Astrocyte of the cerebellum (primary cell): ENCODE measurements at regions not wholly inside any gene's neighbourhood (a gene's known extent, or its start where the extent isn't known, plus 50 kb on each side); places are given as distances from the start of the nearest gene placed in this dataset.

Experiments used
- DNase-seq: peaks from one replicate; pipeline ENCODE4 v3.0.0-alpha.2; 2011; ENCODE audit warnings: low read depth
- H3K4me3 ChIP-seq: 2 replicates; pipeline ENCODE4 v1.5.1; 2011; ENCODE audit warnings: mild to moderate bottlenecking, low read depth, low read length, moderate library complexity
- in situ Hi-C: cut with HindIII; loops from 2 replicates; pipeline ENCODE4 v1.10.0; 2017; ENCODE audit warnings: low sequenced_read_pairs
- TF ChIP-seq, protein P1 (sequence below): IDR thresholded peaks from 2 replicates; pipeline ENCODE4 v1.5.1; 2012; ENCODE audit warnings: low read length, low read depth, moderate library complexity, mild to moderate bottlenecking; ENCODE audit errors: missing control alignments

DNA sequence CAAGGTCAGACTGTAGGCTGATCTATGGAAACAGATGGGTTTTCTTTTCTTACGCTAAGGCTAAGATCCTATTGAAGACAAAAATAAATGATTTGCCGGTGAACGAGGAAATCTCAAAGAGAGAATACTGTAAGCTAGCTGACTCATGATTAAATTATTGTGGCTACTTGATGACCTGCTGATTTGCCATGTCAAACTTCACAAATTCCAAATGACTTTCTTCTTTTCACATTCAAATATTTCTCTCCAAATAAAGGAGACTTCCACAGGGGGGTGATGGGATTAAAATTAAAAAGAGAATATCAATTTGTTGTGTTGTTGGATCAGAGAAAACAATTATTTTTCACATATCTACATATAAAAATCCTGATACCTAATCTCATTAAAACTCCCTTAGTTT is 860.6 kb upstream of the ZWINT start:
- in situ Hi-C loops, result no loop called here
- no peak overlapping the region for H3K4me3 ChIP-seq
- DNase-seq, result no peak
- TF ChIP-seq, protein P1, sequence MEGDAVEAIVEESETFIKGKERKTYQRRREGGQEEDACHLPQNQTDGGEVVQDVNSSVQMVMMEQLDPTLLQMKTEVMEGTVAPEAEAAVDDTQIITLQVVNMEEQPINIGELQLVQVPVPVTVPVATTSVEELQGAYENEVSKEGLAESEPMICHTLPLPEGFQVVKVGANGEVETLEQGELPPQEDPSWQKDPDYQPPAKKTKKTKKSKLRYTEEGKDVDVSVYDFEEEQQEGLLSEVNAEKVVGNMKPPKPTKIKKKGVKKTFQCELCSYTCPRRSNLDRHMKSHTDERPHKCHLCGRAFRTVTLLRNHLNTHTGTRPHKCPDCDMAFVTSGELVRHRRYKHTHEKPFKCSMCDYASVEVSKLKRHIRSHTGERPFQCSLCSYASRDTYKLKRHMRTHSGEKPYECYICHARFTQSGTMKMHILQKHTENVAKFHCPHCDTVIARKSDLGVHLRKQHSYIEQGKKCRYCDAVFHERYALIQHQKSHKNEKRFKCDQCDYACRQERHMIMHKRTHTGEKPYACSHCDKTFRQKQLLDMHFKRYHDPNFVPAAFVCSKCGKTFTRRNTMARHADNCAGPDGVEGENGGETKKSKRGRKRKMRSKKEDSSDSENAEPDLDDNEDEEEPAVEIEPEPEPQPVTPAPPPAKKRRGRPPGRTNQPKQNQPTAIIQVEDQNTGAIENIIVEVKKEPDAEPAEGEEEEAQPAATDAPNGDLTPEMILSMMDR, result no peak

DNA sequence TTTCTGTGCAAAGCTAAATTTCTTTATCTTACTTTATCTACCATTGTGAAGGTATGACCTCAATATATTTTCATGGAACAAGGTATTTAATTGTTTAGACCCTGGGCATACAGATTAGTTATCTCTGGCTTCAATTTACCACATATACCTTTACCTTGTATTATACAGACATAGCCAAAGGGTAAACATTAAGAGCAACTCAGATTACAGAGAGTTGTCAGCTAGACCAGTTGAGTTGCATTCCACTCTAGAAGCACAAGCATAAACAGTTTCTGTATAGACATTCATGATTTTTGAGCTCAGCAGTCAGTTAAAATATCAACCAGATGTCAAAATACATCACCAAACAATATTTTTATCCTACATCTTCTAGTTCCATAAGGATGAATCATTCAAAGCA is 857.3 kb upstream of the ZWINT start:
- H3K4me3 ChIP-seq, result no peak overlapping the region
- DNase-seq, result no peak
- TF ChIP-seq, protein P1, result no peak
- in situ Hi-C loops, result no loop called here

DNA sequence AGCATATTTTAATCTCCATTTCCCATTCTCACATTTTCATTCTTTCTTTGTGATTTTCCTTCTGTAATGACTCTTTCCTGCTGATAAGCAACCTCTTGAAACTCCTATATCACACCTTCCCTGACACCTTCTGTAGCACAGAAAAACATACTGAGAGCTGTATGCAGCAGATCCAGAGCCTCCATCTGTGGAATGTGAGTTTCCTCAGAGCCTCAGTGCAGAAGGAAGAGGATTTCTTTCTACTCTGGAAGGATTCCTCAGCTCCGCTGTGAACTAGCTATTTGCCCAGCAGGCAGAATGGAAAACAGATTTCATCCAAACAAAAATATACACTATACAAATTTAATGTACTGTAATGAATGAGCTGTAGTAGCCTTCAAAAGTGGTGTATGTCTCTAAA is 841.3 kb upstream of the ZWINT start:
- no peak overlapping the region for H3K4me3 ChIP-seq
- TF ChIP-seq, protein P1, result no peak
- in situ Hi-C loops, result no loop called here
- no peak for DNase-seq

DNA sequence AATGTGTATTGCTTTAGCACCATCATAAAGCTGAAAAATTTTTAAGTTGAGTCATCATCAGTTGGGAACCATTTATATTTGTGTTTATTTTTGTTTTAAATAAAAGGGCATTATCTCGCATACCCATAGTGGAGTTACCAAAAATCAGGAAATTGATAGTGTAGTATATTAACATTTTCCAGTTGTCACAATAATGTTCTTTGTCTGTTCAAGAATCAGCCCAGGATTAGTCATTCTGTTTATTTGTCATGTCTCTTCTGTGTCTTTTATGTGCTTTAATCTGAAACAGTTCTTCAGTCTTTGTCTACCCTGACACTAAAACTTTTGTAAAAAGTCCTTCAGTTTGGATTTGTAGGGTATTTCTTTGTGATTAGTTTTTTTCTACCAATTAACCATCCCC is 827.8 kb upstream of the ZWINT start:
- H3K4me3 ChIP-seq, result no peak overlapping the region
- in situ Hi-C loops, result no loop called here
- no peak for DNase-seq
- TF ChIP-seq, protein P1, result no peak

DNA sequence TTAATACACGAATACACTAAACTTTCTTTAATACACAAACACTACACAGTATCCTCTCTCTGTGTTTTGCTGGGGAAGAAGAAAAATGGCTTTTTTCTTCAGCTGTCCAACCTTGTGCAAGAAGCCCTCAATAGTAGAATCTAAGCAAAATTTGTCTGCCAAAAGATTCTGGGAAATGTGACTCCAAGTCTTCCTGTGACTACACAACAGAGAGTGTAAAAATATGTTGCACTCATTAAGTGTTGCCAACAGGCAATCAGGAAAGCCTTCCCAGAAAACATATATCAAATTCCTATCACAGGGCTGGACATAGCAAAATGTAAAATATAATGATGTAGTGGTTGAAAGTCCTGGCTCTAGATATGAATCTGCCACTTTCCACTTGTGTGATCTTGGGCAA is 825.1 kb upstream of the ZWINT start:
- TF ChIP-seq, protein P1, result no peak
- in situ Hi-C loops, result no loop called here
- DNase-seq, result no peak
- no peak overlapping the region for H3K4me3 ChIP-seq

DNA sequence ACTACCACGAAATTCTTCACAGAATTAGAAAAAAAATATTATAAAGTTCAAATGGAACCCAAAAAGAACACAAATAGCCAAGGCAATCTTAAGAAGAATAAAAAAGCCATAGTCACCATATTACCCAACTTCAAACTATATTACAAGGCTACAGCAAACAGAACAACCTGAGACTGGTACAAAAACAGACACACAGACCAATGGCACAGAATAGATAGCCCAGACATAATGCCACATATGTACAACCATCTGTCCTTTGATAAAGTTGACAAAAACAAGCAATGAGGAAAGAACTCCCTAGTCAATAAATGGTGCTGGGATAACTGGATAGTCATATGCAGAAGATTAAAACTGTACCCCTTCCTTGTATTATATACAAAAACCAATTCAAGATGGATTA is 808.5 kb upstream of the ZWINT start:
- no peak for DNase-seq
- in situ Hi-C loops, result no loop called here
- H3K4me3 ChIP-seq, result no peak overlapping the region
- TF ChIP-seq, protein P1, result no peak
